Neural progenitor cell (in vitro differentiated cells): ENCODE measurements at regions not wholly inside any gene's neighbourhood (a gene's known extent, or its start where the extent isn't known, plus 50 kb on each side); places are given as distances from the start of the nearest gene placed in this dataset.

Experiments
- DNase-seq: peaks from one replicate; pipeline ENCODE4 v3.0.0-alpha.2; 2016; ENCODE audit warnings: low spot score
- H2AFZ ChIP-seq: fragments of 200-600 bp; sonication (generic); replicated peaks from 2 replicates; pipeline ENCODE4 v1.6.1; 2016; ENCODE audit warnings: antibody characterized with exemption
- H3F3A ChIP-seq: fragments of 200-600 bp; sonication (generic); 2 replicates; pipeline ENCODE4 v1.6.1; 2016; ENCODE audit warnings: antibody characterized with exemption, low read depth
- H3K27ac ChIP-seq: fragments of 200-600 bp; sonication (generic); 2 replicates; pipeline ENCODE4 v1.5.1; 2016; ENCODE audit warnings: mild to moderate bottlenecking
- H3K27me3 ChIP-seq: fragments of 200-600 bp; sonication (generic); 2 replicates; pipeline ENCODE4 v1.6.1; 2016; ENCODE audit warnings: mild to moderate bottlenecking, moderate library complexity
- H3K36me3 ChIP-seq: fragments of 200-600 bp; sonication (generic); 2 replicates; pipeline ENCODE4 v1.5.1; 2016
- H3K4me1 ChIP-seq: fragments of 200-600 bp; sonication (generic); 2 replicates; pipeline ENCODE4 v1.6.1; 2016; ENCODE audit warnings: mixed run types
- H3K4me2 ChIP-seq: fragments of 200-600 bp; sonication (generic); 2 replicates; pipeline ENCODE4 v1.6.1; 2016
- H3K4me3 ChIP-seq: fragments of 200-600 bp; sonication (generic); 2 replicates; pipeline ENCODE4 v1.5.1; 2016
- H3K79me2 ChIP-seq: fragments of 200-600 bp; sonication (generic); 2 replicates; pipeline ENCODE4 v1.6.1; 2016; ENCODE audit warnings: low read depth
- H3K9ac ChIP-seq: fragments of 200-600 bp; sonication (generic); 2 replicates; pipeline ENCODE4 v1.6.1; 2016
- H3K9me3 ChIP-seq: fragments of 200-600 bp; sonication (generic); 2 replicates; pipeline ENCODE4 v1.5.1; 2016; ENCODE audit warnings: low read depth
- H4K20me1 ChIP-seq: fragments of 200-600 bp; sonication (generic); 2 replicates; pipeline ENCODE4 v1.6.1; 2016; ENCODE audit warnings: low read depth
- H3K27ac Mint-ChIP-seq: 3 replicates; pipeline ENCODE4 v1.8.0; 2021; ENCODE audit warnings: mixed read lengths
- H3K27me3 Mint-ChIP-seq: 2 replicates; pipeline ENCODE4 v1.8.0; 2022; ENCODE audit warnings: low read depth, mild to moderate bottlenecking, inconsistent platforms, moderate library complexity, mixed read lengths; ENCODE audit not compliant: insufficient read depth
- H3K36me3 Mint-ChIP-seq: 3 replicates; pipeline ENCODE4 v1.8.0; 2021; ENCODE audit warnings: mixed read lengths
- H3K4me1 Mint-ChIP-seq: 3 replicates; pipeline ENCODE4 v1.8.0; 2021; ENCODE audit warnings: mixed read lengths
- H3K4me3 Mint-ChIP-seq: 3 replicates; pipeline ENCODE4 v1.8.0; 2021; ENCODE audit warnings: mild to moderate bottlenecking, moderate library complexity, mixed read lengths
- H3K9me3 Mint-ChIP-seq: 3 replicates; pipeline ENCODE4 v1.8.0; 2020; ENCODE audit warnings: mixed read lengths
- CTCF ChIP-seq: fragments of 200-600 bp; sonication (generic); IDR thresholded peaks from 2 replicates; pipeline ENCODE4 v1.5.1; 2017; ENCODE audit warnings: antibody characterized with exemption, mild to moderate bottlenecking
- EZH2 ChIP-seq: fragments of 200-600 bp; sonication (generic); IDR thresholded peaks from 2 replicates; pipeline ENCODE4 v1.6.1; 2017; ENCODE audit warnings: antibody characterized with exemption, mild to moderate bottlenecking, moderate library complexity
- EZH2phosphoT487 ChIP-seq: fragments of 200-600 bp; sonication (generic); IDR thresholded peaks from 2 replicates; pipeline ENCODE4 v1.6.1; 2017; ENCODE audit warnings: antibody characterized with exemption

GRCh38 chr5:148949841-148950470 lies 112.9 kb downstream of the SH3TC2 start:
- no peaks in the 10 kb centered on the region for H3F3A ChIP-seq
- no peak overlapping the region for H3K4me3 Mint-ChIP-seq

GRCh38 chr5:148950471-148950863 lies 112.4 kb downstream of the SH3TC2 start:
- H3K27me3 Mint-ChIP-seq = no peaks in the 10 kb centered on the region
- no peaks in the 10 kb centered on the region for H3K27me3 ChIP-seq
- H3K4me2 ChIP-seq = no peak overlapping the region
- H3K4me1 ChIP-seq = no peaks in the 10 kb centered on the region
- H3K9me3 ChIP-seq = no peaks in the 10 kb centered on the region
- H3K9me3 Mint-ChIP-seq = no peaks in the 10 kb centered on the region
- no peaks in the 10 kb centered on the region for H3F3A ChIP-seq
- H3K4me1 Mint-ChIP-seq = no peaks in the 10 kb centered on the region
- no peak overlapping the region for H2AFZ ChIP-seq
- no peak overlapping the region for H3K9ac ChIP-seq
- no peaks in the 10 kb centered on the region for H3K36me3 Mint-ChIP-seq
- H4K20me1 ChIP-seq = no peaks in the 10 kb centered on the region
- no peak for DNase-seq
- H3K27ac ChIP-seq = no peak overlapping the region
- no peak for TF ChIP-seq EZH2
- TF ChIP-seq EZH2phosphoT487 = no peak
- TF ChIP-seq CTCF = no peak
- no peaks in the 10 kb centered on the region for H3K36me3 ChIP-seq
- no peak overlapping the region for H3K27ac Mint-ChIP-seq
- H3K4me3 Mint-ChIP-seq = no peak overlapping the region
- H3K79me2 ChIP-seq = no peaks in the 10 kb centered on the region
- H3K4me3 ChIP-seq = no peak overlapping the region

More at GRCh38 chr5:148949841-148950470, 112.9 kb downstream of the SH3TC2 start:
- Mint-ChIP-seq H3K27ac (no peak overlapping the region), H3K27me3 (no peaks in the 10 kb centered on the region), H3K9me3 (no peaks in the 10 kb centered on the region), H3K36me3 (no peaks in the 10 kb centered on the region), H3K4me1 (no peaks in the 10 kb centered on the region)
- H3K4me3 ChIP-seq = no peak overlapping the region
- no peak for DNase-seq
- H3K36me3 ChIP-seq = no peaks in the 10 kb centered on the region
- no peaks in the 10 kb centered on the region for H3K4me1 ChIP-seq
- no peak overlapping the region for H3K4me2 ChIP-seq
- no peak overlapping the region for H3K9ac ChIP-seq
- H3K27ac ChIP-seq = no peak overlapping the region
- no peaks in the 10 kb centered on the region for H4K20me1 ChIP-seq
- no peak overlapping the region for H2AFZ ChIP-seq
- TF ChIP-seq EZH2phosphoT487 (no peak), CTCF (no peak), EZH2 (no peak)
- H3K79me2 ChIP-seq = no peaks in the 10 kb centered on the region
- no peaks in the 10 kb centered on the region for H3K9me3 ChIP-seq
- H3K27me3 ChIP-seq = no peaks in the 10 kb centered on the region

GRCh38 chr5:148950892-148951291 lies 112.0 kb downstream of the SH3TC2 start:
- no peaks in the 10 kb centered on the region for H3K4me1 ChIP-seq
- no peak overlapping the region for H2AFZ ChIP-seq
- no peaks in the 10 kb centered on the region for H3K9me3 Mint-ChIP-seq
- no peak for DNase-seq
- H3K9me3 ChIP-seq = no peaks in the 10 kb centered on the region
- no peaks in the 10 kb centered on the region for H3K27me3 ChIP-seq
- no peak overlapping the region for H3K4me3 Mint-ChIP-seq
- no peak for TF ChIP-seq CTCF
- TF ChIP-seq EZH2phosphoT487 = no peak
- no peak for TF ChIP-seq EZH2
- H3F3A ChIP-seq = no peaks in the 10 kb centered on the region
- H3K36me3 Mint-ChIP-seq = no peaks in the 10 kb centered on the region
- no peaks in the 10 kb centered on the region for H3K27me3 Mint-ChIP-seq
- no peak overlapping the region for H3K4me3 ChIP-seq
- no peaks in the 10 kb centered on the region for H3K36me3 ChIP-seq
- H3K79me2 ChIP-seq = no peaks in the 10 kb centered on the region
- H3K4me1 Mint-ChIP-seq = no peaks in the 10 kb centered on the region
- H3K27ac ChIP-seq = no peak overlapping the region
- no peak overlapping the region for H3K27ac Mint-ChIP-seq
- H4K20me1 ChIP-seq = no peaks in the 10 kb centered on the region
- no peak overlapping the region for H3K9ac ChIP-seq
- no peak overlapping the region for H3K4me2 ChIP-seq
